IMR-90 (cell line): ENCODE measurements at regions not wholly inside any gene's neighbourhood (a gene's known extent, or its start where the extent isn't known, plus 50 kb on each side); places are given as distances from the start of the nearest gene placed in this dataset.

Experiments used
- CHD1 ChIP-seq: IDR thresholded peaks from 2 replicates; pipeline ENCODE4 v1.6.1; 2012; ENCODE audit warnings: low read depth, low read length, improper control_type of control experiment
- CTCF ChIP-seq: conservative IDR thresholded peaks from 2 replicates; pipeline ENCODE4 v1.5.1; 2012; ENCODE audit warnings: mild to moderate bottlenecking, low read depth, low read length, improper control_type of control experiment
- ELK1 ChIP-seq: fragments of 150-350 bp; IDR thresholded peaks from 2 replicates; pipeline ENCODE4 v1.6.1; 2016; ENCODE audit warnings: low read depth, mild to moderate bottlenecking, low read length, moderate library complexity, borderline replicate concordance
- POLR2A ChIP-seq: IDR thresholded peaks from 2 replicates; pipeline ENCODE4 v1.6.1; 2012; ENCODE audit warnings: mild to moderate bottlenecking, low read depth, low read length

- TF ChIP-seq CTCF: no peak
- TF ChIP-seq POLR2A: no peak
- TF ChIP-seq CHD1: no peak
- no peak for TF ChIP-seq ELK1
Observed at GRCh38 chr9:92224177-92224576, 69.3 kb downstream of the IARS1 start.
